ENCODE measurements at regions not wholly inside any gene's neighbourhood (a gene's known extent, or its start where the extent isn't known, plus 50 kb on each side); places are given as distances from the start of the nearest gene placed in this dataset.

DNA sequence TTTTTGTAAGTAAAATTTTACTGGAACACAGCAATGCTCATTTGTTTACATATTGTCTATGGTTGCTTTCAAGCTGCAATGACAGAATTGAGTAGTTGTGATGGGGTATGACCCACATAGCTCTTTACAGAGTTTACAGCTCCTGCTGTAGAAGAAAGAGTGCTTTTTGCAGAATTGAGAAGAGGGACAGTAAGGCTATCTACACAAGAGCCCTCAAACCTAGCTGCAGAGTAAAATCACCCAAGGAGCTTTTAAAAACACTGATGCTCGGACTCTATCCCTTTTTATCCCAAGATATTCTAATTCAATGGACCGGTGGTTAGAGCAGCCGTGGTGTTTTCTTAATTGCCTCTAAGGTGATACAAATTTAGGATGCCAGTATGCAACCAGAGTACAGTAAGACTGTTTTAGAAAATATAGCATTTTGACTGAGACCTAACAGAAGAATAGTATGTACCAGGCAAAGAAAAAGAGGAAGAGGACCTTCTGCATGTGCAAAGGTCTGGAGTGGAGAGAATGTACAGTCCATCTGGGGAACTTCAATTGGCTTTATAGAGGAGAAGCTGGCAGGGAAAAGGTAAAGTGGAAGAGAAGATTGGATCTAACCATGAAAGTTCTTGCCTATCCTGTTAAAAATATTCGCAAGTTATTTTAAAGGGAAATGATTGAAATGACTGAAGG, 663.6 kb upstream of the CPEB2 start:
- TF ChIP-seq, protein P1, sequence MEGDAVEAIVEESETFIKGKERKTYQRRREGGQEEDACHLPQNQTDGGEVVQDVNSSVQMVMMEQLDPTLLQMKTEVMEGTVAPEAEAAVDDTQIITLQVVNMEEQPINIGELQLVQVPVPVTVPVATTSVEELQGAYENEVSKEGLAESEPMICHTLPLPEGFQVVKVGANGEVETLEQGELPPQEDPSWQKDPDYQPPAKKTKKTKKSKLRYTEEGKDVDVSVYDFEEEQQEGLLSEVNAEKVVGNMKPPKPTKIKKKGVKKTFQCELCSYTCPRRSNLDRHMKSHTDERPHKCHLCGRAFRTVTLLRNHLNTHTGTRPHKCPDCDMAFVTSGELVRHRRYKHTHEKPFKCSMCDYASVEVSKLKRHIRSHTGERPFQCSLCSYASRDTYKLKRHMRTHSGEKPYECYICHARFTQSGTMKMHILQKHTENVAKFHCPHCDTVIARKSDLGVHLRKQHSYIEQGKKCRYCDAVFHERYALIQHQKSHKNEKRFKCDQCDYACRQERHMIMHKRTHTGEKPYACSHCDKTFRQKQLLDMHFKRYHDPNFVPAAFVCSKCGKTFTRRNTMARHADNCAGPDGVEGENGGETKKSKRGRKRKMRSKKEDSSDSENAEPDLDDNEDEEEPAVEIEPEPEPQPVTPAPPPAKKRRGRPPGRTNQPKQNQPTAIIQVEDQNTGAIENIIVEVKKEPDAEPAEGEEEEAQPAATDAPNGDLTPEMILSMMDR (conservative IDR thresholded peaks at IDR 0.05; ENCODE audit: low read depth in 2 of 2): no peak
- no peak for TF ChIP-seq EZH2phosphoT487 (IDR thresholded peaks at IDR 0.05; ENCODE audit: unreplicated experiment)

Measured in GM23338 (cell line).